ENCODE measurements at regions not wholly inside any gene's neighbourhood (a gene's known extent, or its start where the extent isn't known, plus 50 kb on each side); places are given as distances from the start of the nearest gene placed in this dataset.

GRCh38 chr18:54434453-54434852, 76.7 kb downstream of the C18orf54 start:
- no peak overlapping the region for H3K4ac ChIP-seq (replicated peaks; ENCODE audit: insufficient read length, low read depth, low read length)
- no peaks in the 10 kb centered on the region for H3K27me3 ChIP-seq (replicated peaks in 1 of 4; ENCODE audit: control insufficient read depth in 3 of 4, extremely low read depth in 1 of 4, insufficient read depth in 3 of 4, low read length in 3 of 4)
- no peak overlapping the region for H4K8ac ChIP-seq (ENCODE audit: extremely low read depth, insufficient read depth, low read length)
- no peak overlapping the region for H3K9ac ChIP-seq (replicated peaks in 1 of 4; ENCODE audit: extremely low read depth in 1 of 4, low read depth in 3 of 4, low read length in 3 of 4)
- no peaks in the 10 kb centered on the region for H3K23me2 ChIP-seq (ENCODE audit: low read depth, low read length)
- H2BK20ac ChIP-seq (ENCODE audit: low read length) = no peak overlapping the region
- H3K4me3 ChIP-seq (ENCODE audit: extremely low read depth in 1 of 4, insufficient read depth in 2 of 4, low read depth in 3 of 4, low read length in 4 of 4) = no peak overlapping the region
- no peaks in the 10 kb centered on the region for H3K79me2 ChIP-seq (ENCODE audit: control insufficient read depth in 1 of 2, insufficient read depth in 2 of 2, low read length in 2 of 2)
- H2AFZ ChIP-seq (ENCODE audit: low read length) = no peak overlapping the region
- H4K5ac ChIP-seq (ENCODE audit: insufficient read length, low read depth, low read length) = no peak overlapping the region
- no peaks in the 10 kb centered on the region for H3K79me1 ChIP-seq (ENCODE audit: low read depth, low read length)
- no peak overlapping the region for H2AK5ac ChIP-seq (ENCODE audit: low read depth, low read length)
- no peak overlapping the region for H3K14ac ChIP-seq (ENCODE audit: insufficient read length)
- no peaks in the 10 kb centered on the region for H3K36me3 ChIP-seq (ENCODE audit: control insufficient read depth in 2 of 4, insufficient read depth in 4 of 4, low read length in 3 of 4)
- no peak overlapping the region for H3K56ac ChIP-seq (replicated peaks; ENCODE audit: insufficient read length, low read depth, low read length)
- WGBS, 2 experiments (ENCODE audit: extremely low coverage in 1 of 2, insufficient coverage in 1 of 2, insufficient read length in 1 of 2, insufficient replicate concordance in 2 of 2, low coverage in 1 of 2, low lambda C conversion rate in 2 of 2, missing lambda C conversion rate in 1 of 2) = 96% methylated on average over 1 of the region's 1 CpG; no CpG with 5 or more reads in 1 of the 2 experiments
- no peak overlapping the region for H2BK12ac ChIP-seq (ENCODE audit: low read depth, low read length)
- no peaks in the 10 kb centered on the region for H3K9me3 ChIP-seq (ENCODE audit: insufficient read depth in 2 of 2, low read depth in 1 of 2, low read length in 1 of 2)
- no peak overlapping the region for H2BK5ac ChIP-seq (ENCODE audit: low read depth, low read length)
- FAIRE-seq (no peak), DNase-seq (ENCODE audit: low read depth in 1 of 2, low spot score in 2 of 2) (no peak)
- no peak overlapping the region for H3K18ac ChIP-seq (ENCODE audit: extremely low read depth, low read length)
- ChIA-PET POLR2A (ENCODE audit: partially characterized antibody) (no interaction called here), CTCF (ENCODE audit: partially characterized antibody) (interaction anchor here (0.5 to 2.1 kb wide), 2 partner anchors 98 to 1699 kb away, joined by 3 to 4 read pairs; no protein-coding TSS in a partner anchor)
- H4K91ac ChIP-seq (replicated peaks; ENCODE audit: insufficient read length, low read length) = no peak overlapping the region
- no peak overlapping the region for H3K4me2 ChIP-seq (ENCODE audit: insufficient read depth in 1 of 2, low read depth in 2 of 2, low read length in 2 of 2)
- H3K23ac ChIP-seq (ENCODE audit: insufficient read length) = no peak overlapping the region
- no peak for TF ChIP-seq E2F6 (IDR thresholded peaks at IDR 0.05)
- TF ChIP-seq NRF1 (IDR thresholded peaks at IDR 0.05; ENCODE audit: low read depth, low read length) = no peak
- no peak for TF ChIP-seq ASH2L (IDR thresholded peaks at IDR 0.05; ENCODE audit: low read length)
- no peak overlapping the region for H3K27ac ChIP-seq (ENCODE audit: low read depth, low read length)
- no peak overlapping the region for H2BK15ac ChIP-seq (ENCODE audit: low read length)
- no peak overlapping the region for H2BK120ac ChIP-seq (replicated peaks; ENCODE audit: low read depth, low read length)
- H4K20me1 ChIP-seq (replicated peaks in 1 of 2; ENCODE audit: control insufficient read depth in 1 of 2, insufficient read depth in 2 of 2, low read length in 2 of 2) = no peaks in the 10 kb centered on the region
- H3K4me1 ChIP-seq (replicated peaks in 1 of 4; ENCODE audit: control insufficient read depth in 3 of 4, insufficient read depth in 4 of 4, low read length in 3 of 4) = no peaks in the 10 kb centered on the region
